GM21717 (cell line): ENCODE measurements at regions not wholly inside any gene's neighbourhood (a gene's known extent, or its start where the extent isn't known, plus 50 kb on each side); places are given as distances from the start of the nearest gene placed in this dataset.

Experiments
- ATAC-seq: cut with Tn5 transposase; IDR thresholded peaks from one replicate; pipeline ENCODE4 v1.9.1; 2021; ENCODE audit warnings: mild to moderate bottlenecking, moderate library complexity; ENCODE audit not compliant: unreplicated experiment

DNA sequence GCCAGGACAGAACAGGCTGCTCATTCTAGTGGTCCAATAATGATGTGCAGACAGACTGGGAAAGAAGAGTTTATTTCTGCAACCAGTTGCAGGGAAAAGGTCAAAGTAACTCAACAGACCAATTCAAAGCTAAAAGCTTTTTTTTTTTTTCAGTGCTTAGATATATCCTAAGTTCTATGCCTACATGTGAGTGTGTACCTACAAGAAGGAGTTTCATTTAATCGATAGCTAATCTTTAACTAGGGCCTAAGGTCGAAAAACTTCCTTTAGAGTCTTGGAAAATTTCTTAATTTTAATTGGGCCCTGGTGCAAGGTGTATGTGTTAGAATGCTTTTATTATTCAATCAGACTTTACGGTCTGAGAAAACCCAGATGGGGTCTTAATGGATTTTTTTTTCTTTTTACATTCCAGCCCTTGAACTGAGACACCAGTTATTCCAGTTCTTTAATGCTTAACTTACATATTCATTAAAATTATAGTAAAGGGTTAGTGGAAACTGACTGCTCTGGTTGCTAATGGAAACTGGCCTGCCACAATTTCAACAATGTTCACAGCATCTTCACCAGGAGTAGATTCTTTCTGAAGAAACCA is 365.3 kb downstream of the MTRR start:
- no peak for ATAC-seq

DNA sequence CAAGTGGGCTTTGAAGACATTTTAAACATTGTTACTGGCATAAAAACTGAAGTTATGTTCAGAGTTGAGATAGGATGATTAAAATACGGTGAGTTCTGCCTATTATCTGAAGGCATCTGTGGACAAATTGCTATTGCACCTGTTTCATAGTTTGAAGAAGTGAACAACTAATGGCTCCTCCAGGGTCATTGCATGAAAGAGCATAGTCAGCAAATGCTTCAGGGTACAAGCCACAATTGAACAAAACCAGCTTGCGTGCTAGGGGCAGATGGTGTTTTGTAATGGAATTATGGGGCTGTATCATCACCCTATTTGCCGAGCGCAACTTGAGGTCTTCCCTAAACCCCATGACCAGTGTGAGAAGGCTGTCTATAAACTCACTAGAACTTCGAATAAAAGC is 369.1 kb downstream of the MTRR start:
- ATAC-seq = no peak

GRCh38 chr5:8239198-8239597 is 370.2 kb downstream of the MTRR start:
- ATAC-seq = no peak

DNA sequence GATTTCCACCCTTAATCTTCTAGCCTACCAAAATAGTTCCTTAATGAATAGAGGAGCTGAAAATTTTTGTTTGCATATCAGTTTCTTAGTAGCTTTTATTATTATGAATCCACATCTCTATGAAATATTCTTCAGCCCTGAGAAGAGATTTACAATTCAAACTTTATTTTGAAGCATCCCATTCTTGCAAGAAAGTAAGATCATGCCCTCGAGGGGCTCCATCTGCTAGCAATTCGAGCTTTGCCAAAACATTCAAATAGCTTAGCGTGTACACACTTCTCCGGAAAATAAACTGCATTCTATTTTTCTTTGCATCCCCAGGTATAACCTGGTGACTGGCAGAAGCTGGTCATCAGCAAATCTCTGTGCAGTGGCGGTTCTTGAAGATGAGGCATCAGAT is 370.7 kb downstream of the MTRR start:
- ATAC-seq = no peak

DNA sequence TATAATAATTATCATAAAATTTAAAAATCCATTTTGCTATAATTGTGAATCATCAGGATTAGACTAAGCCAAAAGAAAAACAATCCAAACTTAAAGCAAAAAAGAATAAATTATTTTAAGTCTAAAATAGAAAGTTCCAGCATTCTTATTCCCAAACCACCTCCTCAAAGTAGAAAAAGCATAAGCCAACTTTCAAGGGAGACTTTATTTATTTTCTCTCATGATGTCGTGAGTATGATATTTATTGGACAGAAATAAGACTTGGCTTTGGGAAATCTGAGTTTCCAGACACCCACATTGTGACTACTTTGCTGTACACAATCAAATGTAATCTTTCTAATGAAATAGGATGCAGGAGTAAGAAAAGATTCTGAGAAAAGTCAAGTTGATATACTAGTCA is 372.1 kb downstream of the MTRR start:
- no peak for ATAC-seq

DNA sequence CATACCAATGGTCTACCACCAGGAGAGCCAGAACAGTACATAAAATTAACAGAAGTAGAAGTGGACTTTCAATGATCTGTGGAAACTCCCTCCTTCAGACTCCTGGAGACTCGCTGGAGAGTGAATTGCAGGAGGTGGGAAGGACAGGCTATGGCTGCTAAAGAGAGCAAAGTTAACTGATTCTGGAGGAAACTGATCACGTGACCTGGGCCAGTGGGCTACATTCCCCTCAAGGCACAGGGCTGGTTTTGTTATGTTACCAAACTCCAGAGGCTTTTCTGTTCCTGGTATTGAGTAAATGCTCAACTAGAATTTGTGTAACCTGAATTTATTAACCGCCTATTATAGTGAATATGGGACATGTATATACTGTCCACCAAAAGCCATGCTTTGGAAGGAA is 372.6 kb downstream of the MTRR start:
- no peak for ATAC-seq

- no peak for ATAC-seq
These were observed 378.3 kb downstream of the MTRR start for GRCh38 chr5:8247049-8247899.

GRCh38 chr5:8253376-8253775 is 384.4 kb downstream of the MTRR start:
- ATAC-seq = no peak

GRCh38 chr5:8254674-8255073 is 385.7 kb downstream of the MTRR start:
- no peak for ATAC-seq

DNA sequence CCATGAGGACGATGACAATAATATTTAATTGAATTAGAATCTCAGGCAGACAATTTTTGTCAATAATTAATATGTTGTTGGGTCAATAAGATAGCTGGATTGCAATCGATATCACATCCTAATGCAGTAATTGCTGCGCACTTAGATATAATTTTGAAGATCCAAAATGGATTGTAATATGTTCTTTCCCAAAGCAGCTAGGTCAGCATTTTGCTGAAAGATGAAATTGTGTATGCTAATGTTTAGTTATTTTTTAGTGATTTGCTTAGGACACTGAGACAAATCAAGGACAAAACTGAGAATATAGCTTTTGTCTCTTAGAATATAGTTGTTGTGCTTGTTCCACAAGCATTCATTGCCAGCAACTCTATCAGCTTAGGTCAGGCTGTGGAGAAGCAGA is 389.9 kb downstream of the MTRR start:
- no peak for ATAC-seq

DNA sequence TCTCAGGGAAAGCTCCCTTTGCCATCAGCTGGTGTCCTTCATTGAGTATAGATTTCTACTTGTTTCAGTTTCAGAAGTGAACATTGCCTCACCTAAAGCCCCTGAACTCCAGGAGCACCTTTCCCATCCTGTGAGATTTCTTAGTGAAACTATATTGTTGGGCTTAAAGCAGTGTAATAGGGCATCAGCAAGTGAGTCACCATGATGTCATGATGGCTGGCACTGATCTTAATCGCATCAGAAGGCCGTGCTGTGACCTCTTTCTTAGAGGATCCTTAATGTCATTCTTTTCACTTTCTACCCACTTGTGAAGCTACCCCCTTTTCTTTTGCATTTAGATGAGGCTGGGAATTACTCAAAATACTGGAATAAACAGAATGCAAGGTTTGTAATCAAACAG is 401.3 kb downstream of the MTRR start:
- no peak for ATAC-seq

GRCh38 chr5:8280711-8281363 is 411.9 kb downstream of the MTRR start:
- ATAC-seq = no peak

- ATAC-seq = no peak
These were observed 419.4 kb downstream of the MTRR start for GRCh38 chr5:8288334-8288733.

DNA sequence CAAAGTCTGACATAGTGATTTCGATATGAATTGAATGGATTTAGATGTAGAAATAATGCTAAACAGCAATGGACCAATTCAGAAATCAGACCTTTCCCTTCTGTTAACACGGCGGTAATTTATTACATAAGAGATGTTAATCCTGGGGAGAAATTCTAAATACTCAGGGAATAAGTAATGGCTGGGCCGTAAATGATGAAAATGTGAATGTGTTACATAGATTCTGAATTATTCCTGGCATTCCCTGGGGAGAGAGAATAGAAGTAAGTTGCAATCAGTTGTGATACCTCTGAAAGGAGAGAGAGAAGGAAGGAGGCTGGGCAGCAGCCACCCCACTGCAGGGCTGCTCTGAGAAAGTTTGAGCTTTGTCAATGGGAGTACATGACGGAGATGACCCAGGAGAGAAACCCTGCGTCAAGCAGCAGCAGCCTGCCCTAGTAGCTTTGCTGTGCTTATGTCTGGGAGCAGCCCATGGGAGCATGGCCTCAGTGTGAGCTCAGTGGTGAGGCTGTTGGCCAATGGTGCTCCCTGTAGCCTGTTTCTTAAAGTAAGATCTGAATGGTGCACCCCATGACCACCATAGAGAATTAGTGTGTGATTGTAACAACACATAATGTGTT is 420.1 kb downstream of the MTRR start:
- ATAC-seq = no peak

- ATAC-seq = no peak
These were observed 420.8 kb downstream of the MTRR start for GRCh38 chr5:8289779-8290178.

GRCh38 chr5:8290721-8291120 is 421.8 kb downstream of the MTRR start:
- no peak for ATAC-seq

DNA sequence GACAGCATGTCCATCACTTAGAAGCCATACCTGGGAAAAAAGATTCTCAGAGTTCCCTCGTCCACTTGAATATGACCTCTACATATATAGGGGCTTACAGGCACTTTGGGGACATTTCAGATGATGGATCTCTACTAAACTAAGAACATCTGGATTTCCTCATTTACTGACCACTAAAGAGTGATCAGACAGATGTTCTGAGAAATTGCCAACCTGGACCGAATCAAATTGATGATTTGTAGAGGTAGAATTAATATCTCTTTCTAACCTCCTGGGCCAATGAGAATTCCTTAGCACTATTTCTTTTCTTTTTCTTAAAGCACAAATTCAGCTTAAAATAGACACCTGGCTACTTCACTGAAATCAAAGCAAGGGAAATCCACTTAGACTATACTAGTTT is 422.7 kb downstream of the MTRR start:
- ATAC-seq = no peak

DNA sequence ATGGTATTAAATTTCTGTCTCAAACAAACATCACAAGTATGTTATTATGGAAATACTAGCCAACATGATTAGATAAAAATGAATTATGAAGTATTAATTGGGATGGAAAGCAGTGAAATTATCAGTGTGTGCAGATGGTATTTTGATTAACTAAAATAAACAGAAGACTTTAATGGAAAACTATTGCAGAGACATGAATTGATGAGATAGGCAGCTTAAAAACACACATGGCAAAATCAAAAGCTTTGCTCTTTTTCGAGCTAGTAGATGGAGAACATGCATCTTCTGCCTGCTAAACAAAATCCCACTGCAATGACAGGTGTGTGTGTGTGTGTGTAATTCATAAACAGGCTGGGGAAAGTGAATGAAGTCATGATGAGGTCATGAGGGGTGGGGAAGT is 426.2 kb downstream of the MTRR start:
- no peak for ATAC-seq

DNA sequence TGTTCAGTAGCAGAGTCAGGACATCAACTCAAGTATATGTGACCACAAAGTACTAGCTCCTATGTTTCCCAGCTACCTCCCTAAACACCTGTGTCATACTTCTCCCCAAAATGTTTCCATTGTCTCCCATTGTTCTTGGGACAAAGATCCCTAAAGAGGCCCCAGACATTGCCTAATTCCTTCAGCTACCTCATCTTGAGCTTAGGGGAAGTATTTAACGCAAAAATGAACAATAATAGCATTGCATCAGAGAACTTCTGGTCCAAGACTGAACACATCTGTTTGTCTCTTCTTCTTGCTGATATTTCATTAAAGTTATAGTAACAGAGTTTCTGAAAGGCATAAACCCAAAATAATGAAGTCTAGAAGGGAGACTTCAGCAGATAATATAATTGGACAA is 430.8 kb downstream of the MTRR start:
- no peak for ATAC-seq

DNA sequence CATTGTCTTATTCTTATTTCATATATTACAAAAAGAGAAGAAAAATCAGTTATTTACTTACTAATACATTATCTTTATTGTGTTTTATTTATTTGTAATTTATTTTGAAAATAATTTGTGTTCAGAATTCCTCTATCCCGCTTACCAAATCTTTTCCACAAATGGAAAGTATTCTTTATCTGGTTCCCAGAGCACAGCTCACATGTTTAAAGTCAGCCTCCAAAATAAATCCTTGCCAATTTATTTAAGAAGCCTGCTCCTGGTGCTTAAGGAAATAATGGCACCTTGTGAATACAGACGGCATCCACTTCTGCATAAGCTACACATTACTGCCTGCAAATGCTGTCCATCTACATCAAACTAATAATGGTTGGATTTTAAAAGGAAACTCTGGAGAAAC is 435.4 kb downstream of the MTRR start:
- no peak for ATAC-seq

DNA sequence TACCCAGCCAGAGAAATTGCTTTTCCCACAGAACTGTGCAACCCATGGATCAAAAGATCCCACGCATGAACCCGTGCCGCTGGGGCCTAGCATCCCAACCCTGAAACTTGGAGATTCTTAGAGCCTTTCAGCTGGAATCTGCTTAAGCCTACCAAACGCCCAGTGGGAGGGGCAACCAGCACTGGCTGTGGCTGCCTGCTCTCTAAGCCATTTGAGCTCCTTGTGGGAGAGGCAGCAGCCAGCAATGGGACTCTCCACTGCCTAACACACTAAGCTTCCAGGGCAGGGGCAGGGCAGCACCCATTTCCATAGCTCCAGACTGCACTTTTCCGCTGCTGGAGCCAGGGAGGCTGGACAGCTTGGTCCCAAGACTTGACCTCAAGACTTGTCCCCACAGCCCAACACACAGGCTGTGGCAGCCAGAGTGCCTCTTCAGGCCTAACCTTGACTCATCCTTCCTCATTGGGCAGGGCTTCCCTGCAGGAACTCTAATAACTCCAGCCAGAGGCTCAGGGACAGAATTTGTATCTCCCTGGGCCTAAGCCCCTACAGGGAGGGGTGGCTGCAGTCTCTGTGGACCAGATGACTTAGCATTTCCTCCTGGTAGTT is 437.4 kb downstream of the MTRR start:
- ATAC-seq = no peak
